Panc1 (cell line): ENCODE measurements at regions not wholly inside any gene's neighbourhood (a gene's known extent, or its start where the extent isn't known, plus 50 kb on each side); places are given as distances from the start of the nearest gene placed in this dataset.

ENCODE experiments used
- CTCF ChIP-seq: fragments of 450-650 bp; IDR thresholded peaks from 2 replicates; pipeline ENCODE4 v1.5.1; 2017; ENCODE audit warnings: mild to moderate bottlenecking
- POLR2AphosphoS5 ChIP-seq: IDR thresholded peaks from 2 replicates; pipeline ENCODE4 v1.6.1; 2012; ENCODE audit warnings: mild to moderate bottlenecking, low read depth, low read length, moderate library complexity

- TF ChIP-seq POLR2AphosphoS5 (no peak), CTCF (no peak)
Measured at GRCh38 chr2:163248376-163249253, 410.0 kb upstream of the KCNH7 start.
